ENCODE measurements at regions not wholly inside any gene's neighbourhood (a gene's known extent, or its start where the extent isn't known, plus 50 kb on each side); places are given as distances from the start of the nearest gene placed in this dataset.

DNA sequence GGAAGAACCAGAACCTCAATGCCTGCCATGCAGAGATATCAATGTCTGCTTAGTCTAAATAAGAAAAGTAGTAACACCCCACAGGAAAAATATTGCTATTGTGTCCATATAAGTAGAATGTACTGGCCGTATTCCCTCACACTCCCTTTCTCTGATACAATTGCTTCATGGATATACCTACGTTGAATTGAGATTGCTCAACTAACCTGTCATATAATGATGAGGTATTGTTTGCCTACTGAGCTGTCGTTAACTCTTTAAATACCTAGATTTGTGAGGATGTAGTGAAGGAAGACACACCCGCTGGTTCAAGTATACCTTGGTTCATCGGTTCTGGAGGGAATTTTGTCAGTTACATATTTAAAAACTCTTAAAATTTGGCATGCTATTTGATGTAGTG lies 480.7 kb upstream of the TCF4 start:
- intact Hi-C loops (cut with DNase I): no loop called here
- H3K4me3 ChIP-seq (replicated peaks in 1 of 3): no peak overlapping the region
- H3K4me1 ChIP-seq: peaks cover 31 to 40% of the 10 kb centered on the region in 2 donors
- TF ChIP-seq, protein P1, sequence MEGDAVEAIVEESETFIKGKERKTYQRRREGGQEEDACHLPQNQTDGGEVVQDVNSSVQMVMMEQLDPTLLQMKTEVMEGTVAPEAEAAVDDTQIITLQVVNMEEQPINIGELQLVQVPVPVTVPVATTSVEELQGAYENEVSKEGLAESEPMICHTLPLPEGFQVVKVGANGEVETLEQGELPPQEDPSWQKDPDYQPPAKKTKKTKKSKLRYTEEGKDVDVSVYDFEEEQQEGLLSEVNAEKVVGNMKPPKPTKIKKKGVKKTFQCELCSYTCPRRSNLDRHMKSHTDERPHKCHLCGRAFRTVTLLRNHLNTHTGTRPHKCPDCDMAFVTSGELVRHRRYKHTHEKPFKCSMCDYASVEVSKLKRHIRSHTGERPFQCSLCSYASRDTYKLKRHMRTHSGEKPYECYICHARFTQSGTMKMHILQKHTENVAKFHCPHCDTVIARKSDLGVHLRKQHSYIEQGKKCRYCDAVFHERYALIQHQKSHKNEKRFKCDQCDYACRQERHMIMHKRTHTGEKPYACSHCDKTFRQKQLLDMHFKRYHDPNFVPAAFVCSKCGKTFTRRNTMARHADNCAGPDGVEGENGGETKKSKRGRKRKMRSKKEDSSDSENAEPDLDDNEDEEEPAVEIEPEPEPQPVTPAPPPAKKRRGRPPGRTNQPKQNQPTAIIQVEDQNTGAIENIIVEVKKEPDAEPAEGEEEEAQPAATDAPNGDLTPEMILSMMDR (IDR thresholded peaks at IDR 0.05): no peak
- no peak for TF ChIP-seq POLR2A (IDR thresholded peaks at IDR 0.05)
- no peak overlapping the region for H3K27ac ChIP-seq
- H3K27me3 ChIP-seq: no peaks in the 10 kb centered on the region
- DNase-seq: no peak
- no peaks in the 10 kb centered on the region for H3K36me3 ChIP-seq
- H3K9me3 ChIP-seq: no peaks in the 10 kb centered on the region
- WGBS, 2 donors: 94 to 98% methylated on average over 5 of the region's 5 CpGs

GRCh38 chr18:56067969-56068671 lies 480.1 kb upstream of the TCF4 start:
- Histone ChIP-seq H3K9me3 (no peaks in the 10 kb centered on the region), H3K4me1 (peaks cover 36 to 46% of the 10 kb centered on the region in 2 donors), H3K36me3 (no peaks in the 10 kb centered on the region), H3K4me3 (replicated peaks in 1 of 3) (no peak overlapping the region), H3K27me3 (no peaks in the 10 kb centered on the region), H3K27ac (peak overlapping the region in 1 of 3 donors; percentile 88)
- TF ChIP-seq, protein P1 (IDR thresholded peaks at IDR 0.05): no peak
- no peak for TF ChIP-seq POLR2A (IDR thresholded peaks at IDR 0.05)
- DNase-seq: no peak
- WGBS, 2 donors: 79 to 87% methylated on average over 2 of the region's 2 CpGs
- intact Hi-C loops (cut with DNase I): no loop called here

DNA sequence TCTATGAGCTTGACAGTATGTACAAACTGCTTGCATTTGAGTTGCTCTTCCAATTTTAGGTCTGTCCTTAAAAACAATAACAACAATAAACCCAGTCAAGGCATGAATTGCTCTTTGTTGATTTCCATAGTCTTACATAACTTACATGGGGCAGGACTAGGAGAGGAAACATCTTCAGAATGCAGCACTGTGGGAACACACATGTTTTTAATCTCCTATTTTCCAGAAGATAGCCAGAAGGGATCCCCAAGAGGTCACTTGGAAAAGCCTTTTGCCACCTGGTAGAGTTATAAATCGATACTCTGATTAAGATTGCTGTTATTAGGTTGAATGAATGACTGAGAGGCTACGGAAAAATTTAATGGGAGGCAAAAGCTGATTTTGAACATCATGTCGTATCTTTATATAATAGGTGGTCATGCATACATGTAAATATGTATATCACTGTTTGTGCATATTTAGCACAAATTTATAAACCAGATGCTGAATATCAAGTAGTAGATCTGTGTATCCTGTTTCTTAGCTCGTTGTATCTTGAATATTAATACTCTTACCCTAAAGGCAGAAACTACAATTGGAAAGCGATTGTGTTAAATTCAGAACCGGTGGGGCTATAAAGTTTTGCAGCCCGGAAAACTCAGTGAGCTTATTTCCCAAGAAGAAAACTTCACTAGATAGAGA lies 479.4 kb upstream of the TCF4 start:
- Histone ChIP-seq H3K36me3 (no peaks in the 10 kb centered on the region), H3K4me3 (replicated peaks in 1 of 3) (no peak overlapping the region), H3K4me1 (peaks cover 41 to 52% of the 10 kb centered on the region in 2 donors), H3K9me3 (no peaks in the 10 kb centered on the region), H3K27me3 (no peaks in the 10 kb centered on the region), H3K27ac (peak overlapping the region; percentile 50 to 89 (median 88))
- WGBS, 2 donors: 84 to 85% methylated on average over 7 of the region's 7 CpGs
- TF ChIP-seq, protein P1 (IDR thresholded peaks at IDR 0.05): no peak
- no peak for TF ChIP-seq POLR2A (IDR thresholded peaks at IDR 0.05)
- no peak for DNase-seq
- intact Hi-C loops (cut with DNase I): no loop called here

GRCh38 chr18:56066524-56067213 lies 478.7 kb upstream of the TCF4 start:
- Histone ChIP-seq H3K4me3 (replicated peaks in 1 of 3) (no peak overlapping the region), H3K27me3 (no peaks in the 10 kb centered on the region), H3K9me3 (no peaks in the 10 kb centered on the region), H3K4me1 (peaks cover 45 to 56% of the 10 kb centered on the region in 2 donors), H3K36me3 (no peaks in the 10 kb centered on the region), H3K27ac (peak overlapping the region; percentile 75 to 89 (median 88))
- DNase-seq: no peak
- intact Hi-C loops (cut with DNase I): no loop called here
- TF ChIP-seq POLR2A (IDR thresholded peaks at IDR 0.05): no peak
- TF ChIP-seq, protein P1 (IDR thresholded peaks at IDR 0.05): no peak
- WGBS, 2 donors: 25 to 30% methylated on average over 2 of the region's 2 CpGs
